Mucosa of descending colon (tissue), 3 donors: ENCODE measurements at regions not wholly inside any gene's neighbourhood (a gene's known extent, or its start where the extent isn't known, plus 50 kb on each side); places are given as distances from the start of the nearest gene placed in this dataset.

ENCODE experiments used
- ATAC-seq: fragments of 200-7000 bp; cut with Tn5 transposase; one replicate; pipeline ENCODE4 v1.9.1; 2020; ENCODE audit warnings: mild to moderate bottlenecking, moderate library complexity
- DNase-seq, 3 donors: peaks; one replicate each; pipeline ENCODE4 v3.0.0-alpha.2; 2020
- H3K36me3 ChIP-seq: fragments of 200-600 bp; one replicate; pipeline ENCODE4 v1.8.0; 2021; ENCODE audit warnings: low read depth, mild to moderate bottlenecking
- H3K4me1 ChIP-seq: fragments of 200-600 bp; one replicate; pipeline ENCODE4 v1.8.0; 2021; ENCODE audit warnings: low read depth, mild to moderate bottlenecking
- H3K4me3 ChIP-seq: fragments of 200-600 bp; one replicate; pipeline ENCODE4 v1.8.0; 2021; ENCODE audit warnings: mild to moderate bottlenecking
- H3K9me3 ChIP-seq: fragments of 200-600 bp; one replicate; pipeline ENCODE4 v1.8.0; 2021; ENCODE audit warnings: mild to moderate bottlenecking
- CTCF ChIP-seq: fragments of 200-600 bp; IDR thresholded peaks from one replicate; pipeline ENCODE4 v1.8.0; 2022; ENCODE audit warnings: antibody characterized with exemption, mild to moderate bottlenecking
- intact Hi-C, 2 donors: fragments of 100-400 bp; cut with DNase I in 1 of 2; cut with micrococcal nuclease in 1 of 2; formaldehyde crosslinking; loops; one replicate each; pipeline versions ENCODE4 v1.11.0 to v1.11.1; 2022; cut with DNase I, micrococcal nuclease
- donor health status: DM: no; HTN: no; CAD: no; lungs with moderate emphysema.
- donor health status: DM: no; HTN: no; CAD: no.
- donor health status: DM: no; HTN: yes; CAD: no.

- intact Hi-C loops: no loop called here
- ATAC-seq: no peak
Observed at GRCh38 chr6:139549561-139550070, 175.2 kb upstream of the CITED2 start.

DNA sequence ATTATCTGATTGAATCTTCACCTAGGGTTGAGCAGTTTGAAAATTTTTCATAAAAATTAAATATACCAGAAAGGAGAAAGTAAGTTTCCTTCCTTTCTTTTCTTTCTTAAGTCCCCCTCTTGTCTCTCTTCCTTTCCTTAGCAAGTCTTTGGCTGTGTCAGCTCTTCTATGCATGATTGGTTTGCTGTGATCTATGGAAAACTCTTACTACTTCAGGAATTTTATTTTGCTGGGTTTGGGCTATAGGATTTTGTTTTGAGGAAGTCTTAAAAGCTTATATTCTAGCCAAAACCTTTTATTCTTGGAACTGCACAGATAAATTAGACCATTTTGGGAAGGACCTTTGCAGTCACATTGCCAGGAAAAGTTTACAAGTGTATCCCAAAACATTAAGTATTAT, 173.4 kb upstream of the CITED2 start:
- TF ChIP-seq CTCF: no peak
- H3K4me3 ChIP-seq: no peak overlapping the region
- DNase-seq (no peak), ATAC-seq (no peak)
- no peaks in the 10 kb centered on the region for H3K36me3 ChIP-seq
- no peaks in the 10 kb centered on the region for H3K9me3 ChIP-seq
- intact Hi-C loops: no loop called here
- H3K4me1 ChIP-seq: peaks cover 8% of the 10 kb centered on the region

More at GRCh38 chr6:139549561-139550070, 175.2 kb upstream of the CITED2 start:
- no peak for DNase-seq
- Histone ChIP-seq H3K36me3 (no peaks in the 10 kb centered on the region), H3K9me3 (no peaks in the 10 kb centered on the region), H3K4me3 (no peak overlapping the region), H3K4me1 (peaks cover 8% of the 10 kb centered on the region)
- no peak for TF ChIP-seq CTCF

- no peak for ATAC-seq
- DNase-seq: no peak
- H3K4me1 ChIP-seq: peaks cover 8% of the 10 kb centered on the region
Observed at GRCh38 chr6:139547122-139547776, 172.8 kb upstream of the CITED2 start.

GRCh38 chr6:139546106-139546472, 171.6 kb upstream of the CITED2 start:
- Histone ChIP-seq H3K4me1 (peaks cover 8% of the 10 kb centered on the region), H3K9me3 (no peaks in the 10 kb centered on the region)

More at GRCh38 chr6:139547122-139547776, 172.8 kb upstream of the CITED2 start:
- Histone ChIP-seq H3K36me3 (no peaks in the 10 kb centered on the region), H3K9me3 (no peaks in the 10 kb centered on the region), H3K4me3 (no peak overlapping the region)
- intact Hi-C loops: no loop called here
- TF ChIP-seq CTCF: no peak

DNA sequence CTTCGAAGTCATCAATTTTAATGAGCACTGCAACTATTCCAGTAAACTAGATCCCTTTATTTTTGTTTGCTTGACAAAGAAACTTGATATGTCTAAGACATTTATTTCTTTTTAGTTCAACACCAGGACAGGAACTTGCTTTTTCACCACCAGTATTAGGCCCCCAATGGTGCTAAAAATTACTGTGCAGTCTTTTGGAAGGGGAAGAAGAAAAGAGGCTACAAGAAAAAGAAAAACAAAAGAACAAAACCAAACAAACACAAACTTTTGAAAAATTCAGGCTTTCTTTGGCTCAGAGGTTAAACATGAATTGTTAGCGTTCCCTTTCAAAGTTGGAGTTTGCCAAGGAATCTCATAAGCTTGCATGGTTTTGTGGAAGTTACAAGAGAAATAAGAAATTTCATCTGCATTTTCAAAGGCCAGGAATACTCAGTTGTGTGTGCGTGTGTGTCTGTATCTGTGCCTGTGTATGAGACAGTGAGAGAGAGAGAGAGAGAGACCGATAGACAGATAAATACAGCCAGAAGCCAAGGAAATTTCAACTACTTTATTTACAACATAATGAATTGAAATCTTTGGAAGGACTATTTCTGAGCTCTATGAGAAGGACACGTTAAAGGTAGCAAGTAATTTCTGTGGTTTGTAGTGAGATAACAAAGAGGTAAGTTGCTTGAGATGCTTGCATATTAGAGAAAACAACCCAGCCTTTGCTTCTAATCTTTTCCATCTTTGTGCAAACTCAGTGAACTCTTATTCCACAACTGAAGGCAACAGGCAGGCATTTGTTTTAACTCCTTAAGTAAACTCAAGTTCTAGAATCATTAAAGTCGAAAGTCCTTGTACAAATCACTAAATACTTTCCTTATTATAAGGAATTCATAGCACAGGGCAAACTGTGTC, 171.0 kb upstream of the CITED2 start:
- H3K4me3 ChIP-seq: no peak overlapping the region
- no peaks in the 10 kb centered on the region for H3K9me3 ChIP-seq
- TF ChIP-seq CTCF: no peak
- peaks cover 8% of the 10 kb centered on the region for H3K4me1 ChIP-seq
- no peaks in the 10 kb centered on the region for H3K36me3 ChIP-seq
- intact Hi-C loops: no loop called here
- ATAC-seq (no peak), DNase-seq (no peak)

More at GRCh38 chr6:139546106-139546472, 171.6 kb upstream of the CITED2 start:
- ATAC-seq: no peak
- H3K4me3 ChIP-seq: no peak overlapping the region
- H3K36me3 ChIP-seq: no peaks in the 10 kb centered on the region
- TF ChIP-seq CTCF: no peak
- intact Hi-C loops: no loop called here
- DNase-seq: no peak
